GM18858 (cell line): ENCODE measurements at regions not wholly inside any gene's neighbourhood (a gene's known extent, or its start where the extent isn't known, plus 50 kb on each side); places are given as distances from the start of the nearest gene placed in this dataset.

Experiments used
- ATAC-seq: cut with Tn5 transposase; IDR thresholded peaks from one replicate; pipeline ENCODE4 v1.9.1; 2021; ENCODE audit not compliant: unreplicated experiment

GRCh38 chr1:222045786-222046185 lies 303.9 kb upstream of the DUSP10 start:
- no peak for ATAC-seq

- ATAC-seq, result no peak
Measured at GRCh38 chr1:222045236-222045635, 303.3 kb upstream of the DUSP10 start.

GRCh38 chr1:222043444-222044292 lies 301.8 kb upstream of the DUSP10 start:
- no peak for ATAC-seq

- no peak for ATAC-seq
Measured at GRCh38 chr1:222042120-222042519, 300.2 kb upstream of the DUSP10 start.

GRCh38 chr1:222040955-222041354 lies 299.1 kb upstream of the DUSP10 start:
- no peak for ATAC-seq

- ATAC-seq, result no peak
Measured at GRCh38 chr1:222040121-222040805, 298.4 kb upstream of the DUSP10 start.

GRCh38 chr1:222038971-222039370 lies 297.1 kb upstream of the DUSP10 start:
- no peak for ATAC-seq

- ATAC-seq, result no peak
Measured at GRCh38 chr1:222037720-222038119, 295.8 kb upstream of the DUSP10 start.

GRCh38 chr1:222034790-222035189 lies 292.9 kb upstream of the DUSP10 start:
- ATAC-seq, result no peak

GRCh38 chr1:222033450-222033849 lies 291.6 kb upstream of the DUSP10 start:
- ATAC-seq, result no peak

GRCh38 chr1:222031318-222031717 lies 289.4 kb upstream of the DUSP10 start:
- ATAC-seq, result no peak

GRCh38 chr1:222028676-222029075 lies 286.8 kb upstream of the DUSP10 start:
- no peak for ATAC-seq

GRCh38 chr1:222028116-222028515 lies 286.2 kb upstream of the DUSP10 start:
- ATAC-seq, result no peak

- ATAC-seq, result no peak
Measured at GRCh38 chr1:222026280-222026679, 284.4 kb upstream of the DUSP10 start.

- ATAC-seq, result no peak
Measured at GRCh38 chr1:222023025-222023424, 281.1 kb upstream of the DUSP10 start.

GRCh38 chr1:222021129-222021528 lies 279.2 kb upstream of the DUSP10 start:
- ATAC-seq, result no peak

GRCh38 chr1:222020553-222020952 lies 278.7 kb upstream of the DUSP10 start:
- no peak for ATAC-seq

- ATAC-seq, result no peak
Measured at GRCh38 chr1:222019029-222019428, 277.1 kb upstream of the DUSP10 start.

- ATAC-seq, result no peak
Measured at GRCh38 chr1:222018041-222018440, 276.2 kb upstream of the DUSP10 start.

- ATAC-seq, result no peak
Measured at GRCh38 chr1:222015686-222016085, 273.8 kb upstream of the DUSP10 start.

- ATAC-seq, result no peak
Measured at GRCh38 chr1:222014001-222014400, 272.1 kb upstream of the DUSP10 start.

GRCh38 chr1:222012816-222013215 lies 270.9 kb upstream of the DUSP10 start:
- no peak for ATAC-seq
